M059J (cell line): ENCODE measurements at regions not wholly inside any gene's neighbourhood (a gene's known extent, or its start where the extent isn't known, plus 50 kb on each side); places are given as distances from the start of the nearest gene placed in this dataset.

Experiments
- DNase-seq: peaks from one replicate; pipeline ENCODE4 v3.0.0-alpha.2; 2012; ENCODE audit warnings: low read depth

GRCh38 chr5:28324174-28324573, 1285.8 kb upstream of the CDH9 start:
- DNase-seq, result no peak

DNA sequence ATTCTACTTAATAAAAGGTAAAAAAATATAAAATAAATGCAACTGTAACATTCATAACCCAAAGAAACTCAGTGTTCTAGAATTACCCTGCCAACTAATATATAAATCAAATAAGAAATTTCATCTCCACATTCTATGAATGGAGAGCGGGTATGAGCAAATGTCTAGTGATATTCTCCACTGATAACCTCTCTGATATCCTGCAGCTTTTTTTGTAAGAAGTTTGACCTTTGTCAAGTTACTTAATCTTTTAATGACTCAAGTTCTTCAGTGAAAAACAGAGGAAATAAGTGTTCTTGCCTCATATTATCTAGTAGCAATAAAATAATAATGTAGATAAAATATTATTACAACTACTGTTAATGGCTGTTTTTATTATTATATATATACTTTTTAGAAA, 1275.6 kb upstream of the CDH9 start:
- DNase-seq, result no peak

GRCh38 chr5:28313321-28313951, 1275.0 kb upstream of the CDH9 start:
- DNase-seq, result no peak

GRCh38 chr5:28310696-28311095, 1272.3 kb upstream of the CDH9 start:
- no peak for DNase-seq

GRCh38 chr5:28305891-28306290, 1267.5 kb upstream of the CDH9 start:
- DNase-seq, result no peak

DNA sequence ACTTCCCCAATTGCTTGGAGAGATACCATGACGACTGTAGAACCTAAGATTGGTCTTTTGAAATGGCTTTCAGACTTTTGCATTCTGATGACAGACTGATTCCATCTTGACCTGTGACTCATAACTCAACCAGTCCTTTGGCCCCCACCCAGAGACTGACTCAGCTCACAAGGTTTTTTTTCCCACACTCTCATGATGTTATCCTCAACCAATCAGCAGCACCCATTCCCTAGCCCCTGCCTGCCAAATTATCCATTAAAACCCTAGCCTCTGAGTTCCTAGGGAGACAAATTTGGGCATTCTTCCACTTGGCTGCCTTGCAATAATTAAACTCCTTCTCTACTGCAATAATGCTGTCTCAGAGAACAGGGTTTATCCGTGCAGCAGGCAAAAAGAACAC, 1263.3 kb upstream of the CDH9 start:
- peak; percentile 82 for DNase-seq

DNA sequence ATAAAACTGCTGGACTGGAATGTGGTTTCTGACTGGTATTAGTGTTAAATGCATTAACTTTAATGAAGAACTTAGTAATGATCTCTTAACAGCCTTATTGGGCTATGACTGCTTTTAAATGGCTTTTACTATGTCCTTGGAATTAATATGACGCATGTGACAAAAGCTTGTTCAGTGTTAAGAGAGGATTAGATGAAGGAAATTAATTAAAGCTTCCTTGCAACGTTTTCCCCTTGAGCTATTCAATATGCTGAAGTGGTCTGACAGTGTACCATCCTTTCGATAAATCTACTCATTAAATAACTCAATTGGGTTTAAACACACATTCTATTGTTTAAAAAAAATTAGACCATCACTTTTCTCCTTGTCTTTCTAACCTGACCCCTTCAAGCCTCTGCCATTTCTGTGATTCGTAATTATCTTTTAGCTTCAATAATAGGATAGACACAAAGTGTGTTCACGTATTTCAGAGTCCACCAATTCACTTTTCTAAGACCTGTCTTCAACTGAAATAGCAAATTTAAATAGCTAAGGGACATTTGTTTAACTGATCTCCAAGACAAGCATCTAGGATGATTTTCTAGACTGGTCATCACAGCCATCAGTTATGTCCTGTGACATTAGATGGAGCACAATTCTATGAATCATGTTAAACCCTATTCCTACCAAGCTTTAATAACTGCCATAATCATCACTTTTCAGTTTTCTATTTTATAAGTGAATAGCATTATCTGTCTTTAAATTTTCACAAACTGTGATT, 1258.0 kb upstream of the CDH9 start:
- DNase-seq, result no peak

- peak; percentile 4 for DNase-seq
These were observed 1248.6 kb upstream of the CDH9 start for GRCh38 chr5:28287021-28287420.

- peak; percentile 3 for DNase-seq
These were observed 1248.2 kb upstream of the CDH9 start for GRCh38 chr5:28286566-28286965.

DNA sequence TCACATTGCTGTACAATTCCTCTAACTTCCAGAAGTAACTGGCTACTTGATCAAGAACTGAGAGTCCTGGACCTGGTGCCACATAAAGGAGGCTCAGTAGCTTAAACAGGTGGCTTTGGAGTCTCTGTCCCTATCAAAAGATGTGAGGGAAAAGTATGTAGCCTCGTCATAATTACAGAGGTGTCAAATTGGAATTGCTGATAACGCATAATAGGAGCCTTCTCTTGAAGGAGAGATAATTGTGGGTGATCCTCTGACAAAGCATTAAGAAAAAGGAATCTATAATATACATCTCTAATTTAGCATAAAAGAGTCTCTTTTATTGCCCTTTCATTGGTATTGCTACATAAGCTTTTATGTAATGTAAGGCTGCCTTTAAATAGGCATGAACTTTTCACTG, 1246.4 kb upstream of the CDH9 start:
- no peak for DNase-seq

- DNase-seq, result peak; percentile 18
These were observed 1243.0 kb upstream of the CDH9 start for GRCh38 chr5:28281351-28281750.

DNA sequence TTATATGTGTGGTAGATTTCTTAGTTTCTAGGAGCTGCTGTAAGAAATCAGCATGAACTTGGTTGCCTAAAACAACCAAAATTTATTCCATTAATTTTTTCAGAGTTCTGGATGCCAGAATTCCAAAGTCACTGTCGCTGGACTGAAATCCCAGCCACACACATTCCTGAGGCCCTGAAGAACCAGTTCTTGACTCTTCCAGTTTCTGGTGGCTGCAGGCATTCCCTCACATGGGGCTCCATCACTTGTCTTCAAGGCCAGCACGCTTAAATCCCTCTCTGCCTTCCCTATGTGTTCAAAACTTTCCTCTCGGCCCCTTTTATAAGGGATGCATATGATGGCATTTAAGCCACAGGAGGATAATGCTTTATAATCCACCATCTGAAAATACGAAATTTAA, 1237.5 kb upstream of the CDH9 start:
- DNase-seq, result no peak

DNA sequence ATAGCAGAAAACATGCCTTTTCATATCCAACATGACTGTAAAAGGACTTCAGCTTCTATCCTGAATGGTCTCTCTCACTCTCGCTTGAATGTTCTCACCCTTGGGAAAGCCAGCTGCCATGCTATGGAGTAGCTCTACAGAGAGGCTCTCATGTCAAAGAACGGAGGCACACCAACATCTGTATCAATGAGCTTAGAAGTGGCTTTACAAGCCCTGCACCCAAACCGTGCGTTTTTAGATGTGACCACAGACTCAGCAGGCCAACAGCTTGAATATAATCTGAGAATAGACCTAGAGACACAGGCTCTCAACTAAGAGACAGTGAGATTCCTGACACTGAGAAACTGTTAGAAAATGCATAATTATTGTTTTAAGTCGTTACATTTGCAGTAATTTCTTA, 1231.6 kb upstream of the CDH9 start:
- DNase-seq, result no peak

DNA sequence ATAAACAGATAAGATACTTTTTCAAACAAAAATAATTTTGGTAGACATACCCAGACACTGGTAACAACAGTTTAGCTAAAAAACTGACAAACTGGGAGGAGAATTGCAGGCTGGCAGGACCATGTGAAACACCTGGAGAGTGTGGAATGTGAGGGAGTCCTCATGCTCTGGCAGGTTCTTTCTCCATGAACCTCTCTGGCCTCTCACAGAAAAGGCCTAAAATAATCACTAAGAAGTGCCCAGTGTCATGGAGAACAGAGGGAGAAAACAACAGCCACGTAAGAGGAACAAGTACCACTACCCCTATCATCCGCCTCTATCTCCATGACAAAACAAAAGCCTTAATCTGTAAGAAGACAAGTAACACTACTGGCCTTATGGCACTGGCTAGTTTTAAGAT, 1227.5 kb upstream of the CDH9 start:
- DNase-seq, result no peak

DNA sequence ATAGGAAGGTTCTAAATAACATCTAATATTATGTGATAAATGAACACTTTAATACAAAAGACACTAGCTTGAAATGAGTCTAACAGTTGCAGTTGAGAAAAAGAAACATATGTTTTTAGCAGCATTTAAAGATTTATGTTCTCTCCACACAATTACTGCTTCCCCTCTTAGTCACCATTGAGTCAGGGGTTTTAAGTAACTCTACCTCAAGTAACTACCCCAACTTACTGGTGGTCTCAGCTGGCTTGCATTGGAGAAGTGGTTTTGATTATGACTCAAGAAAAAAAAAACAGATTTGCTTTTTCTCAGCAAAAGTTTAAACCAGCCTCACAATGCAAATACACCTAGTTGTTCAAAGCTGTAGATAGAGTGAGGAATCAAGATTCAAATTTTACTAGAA, 1216.5 kb upstream of the CDH9 start:
- DNase-seq, result peak; percentile 13

DNA sequence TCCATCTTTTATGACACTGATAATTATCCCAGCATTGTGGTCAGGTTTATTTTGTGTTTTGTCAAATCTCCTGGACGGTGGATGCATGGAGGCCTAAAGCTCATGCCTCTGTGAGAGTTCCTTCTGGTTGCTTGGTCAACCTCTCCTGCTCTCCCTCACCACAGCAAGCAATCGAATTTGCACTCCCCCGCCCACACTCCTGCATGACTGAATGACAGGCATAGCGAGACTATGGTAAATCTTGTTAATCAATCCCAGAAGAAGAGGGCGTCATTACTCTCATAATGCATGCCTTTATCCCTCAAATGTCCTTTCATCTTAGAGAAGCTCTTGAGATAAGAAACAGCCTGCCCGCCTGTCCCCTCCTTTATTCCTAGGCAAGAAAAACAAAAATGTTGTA, 1215.0 kb upstream of the CDH9 start:
- DNase-seq, result no peak

DNA sequence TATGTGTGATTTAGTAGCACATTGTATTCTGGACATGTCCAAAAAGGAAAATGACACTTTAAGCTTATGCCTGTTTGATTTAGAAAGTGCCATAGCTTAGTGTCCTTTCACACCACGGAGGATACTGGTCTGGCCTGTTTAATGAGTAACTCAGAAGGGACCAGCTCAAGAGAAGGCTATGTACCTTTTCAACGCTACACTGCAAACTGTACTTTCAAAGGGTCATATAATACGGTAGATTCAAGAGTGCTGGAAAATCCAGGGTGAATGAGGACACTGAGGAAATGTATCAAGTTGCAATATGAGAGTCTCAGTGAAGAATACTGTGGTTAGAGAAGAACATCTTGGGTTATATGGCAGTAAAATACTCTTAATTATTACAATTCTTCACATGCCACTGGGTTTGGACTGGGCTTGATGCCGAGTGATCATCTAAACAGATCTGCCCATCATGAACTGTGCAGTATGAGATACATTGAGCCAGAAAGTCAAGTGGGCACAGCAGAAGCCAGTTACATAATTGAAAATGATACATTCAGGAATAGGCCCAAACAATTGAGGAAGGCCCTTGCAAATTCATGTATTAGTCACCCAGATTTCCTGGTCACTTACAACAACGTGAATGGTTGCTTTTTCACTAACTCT, 1211.5 kb upstream of the CDH9 start:
- DNase-seq, result peak; percentile 37

DNA sequence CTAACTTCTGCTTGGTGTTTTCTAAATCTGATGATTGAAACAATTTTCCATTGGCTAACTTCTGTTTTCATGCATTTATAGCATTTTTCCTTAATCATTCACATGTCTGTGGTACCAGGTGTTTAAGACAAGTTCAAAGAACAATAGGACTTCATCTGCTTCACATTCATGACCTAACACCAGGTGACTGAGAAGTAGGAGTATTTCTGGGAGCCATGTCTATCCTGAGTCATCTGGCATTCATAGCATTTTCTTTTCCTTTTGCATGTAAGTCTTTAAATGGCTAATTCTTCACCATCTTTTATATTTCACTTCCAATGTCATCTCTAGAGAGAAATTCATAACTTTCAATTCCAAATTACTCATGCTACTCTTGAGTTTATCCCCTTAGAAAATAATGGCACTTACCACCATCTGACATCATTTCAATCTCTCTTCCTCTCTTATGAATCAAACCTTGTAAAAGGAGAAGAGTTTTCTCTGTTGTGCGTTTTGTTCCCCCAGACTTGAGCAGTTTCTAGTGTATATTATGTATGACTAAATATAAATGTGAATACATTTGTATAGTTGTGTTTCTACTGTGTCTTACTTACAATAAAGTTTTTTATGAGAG, 1196.1 kb upstream of the CDH9 start:
- peak; percentile 13 for DNase-seq

GRCh38 chr5:28226407-28226806, 1188.0 kb upstream of the CDH9 start:
- peak; percentile 20 for DNase-seq

DNA sequence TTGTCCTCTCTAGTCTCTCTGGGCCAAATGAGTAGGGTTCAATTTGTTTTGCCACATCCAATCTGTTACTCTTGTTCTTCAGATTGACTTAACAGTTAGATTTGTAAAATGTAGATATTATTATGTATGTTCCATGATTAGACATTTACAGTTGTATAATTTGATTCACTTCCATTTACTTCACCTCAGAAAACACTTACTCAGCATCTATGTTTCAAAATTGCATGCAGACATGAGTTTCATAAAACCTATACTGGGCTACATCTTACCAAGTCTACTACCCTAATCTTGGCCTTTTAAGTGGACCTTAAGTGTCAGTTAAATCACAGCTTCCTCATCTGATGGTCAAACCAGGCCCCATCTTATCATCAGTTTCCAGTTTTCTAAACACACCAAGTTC, 1181.2 kb upstream of the CDH9 start:
- no peak for DNase-seq

DNA sequence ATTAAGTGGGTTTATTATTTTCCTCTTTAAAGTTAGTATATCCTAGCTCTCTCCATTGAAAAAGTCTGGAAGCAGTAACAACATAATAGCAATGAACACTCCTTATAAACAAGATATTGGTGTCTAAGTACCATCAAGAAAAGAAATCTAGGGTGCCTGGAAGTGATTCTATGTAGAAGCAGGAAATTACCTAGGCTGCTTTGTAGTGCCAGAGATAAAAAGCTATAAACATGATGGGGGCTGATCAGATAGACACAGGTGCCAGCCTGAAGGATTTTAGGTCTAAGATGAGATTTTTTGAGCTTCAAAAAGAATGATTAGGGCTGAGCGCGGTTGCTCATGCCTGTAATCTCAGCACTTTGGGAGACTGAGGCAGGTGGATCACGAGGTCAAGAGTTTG, 1179.3 kb upstream of the CDH9 start:
- DNase-seq, result no peak

- DNase-seq, result peak; percentile 24
These were observed 1178.6 kb upstream of the CDH9 start for GRCh38 chr5:28216939-28217360.

GRCh38 chr5:28215091-28215490, 1176.7 kb upstream of the CDH9 start:
- DNase-seq, result no peak
